Neural cell (in vitro differentiated cells): ENCODE measurements at regions not wholly inside any gene's neighbourhood (a gene's known extent, or its start where the extent isn't known, plus 50 kb on each side); places are given as distances from the start of the nearest gene placed in this dataset.

ENCODE experiments used
- H2AFZ ChIP-seq: fragments of 200-600, 300-800 bp; sonication (generic), shearing (Covaris generic); 2 replicates; pipeline ENCODE4 v1.6.0; 2014; ENCODE audit warnings: low read depth, mild to moderate bottlenecking, antibody characterized with exemption, low read length, moderate library complexity
- H3F3A ChIP-seq: fragments of 200-600 bp; shearing (Covaris generic); 2 replicates; pipeline ENCODE4 v1.6.1; 2016; ENCODE audit warnings: mild to moderate bottlenecking, moderate library complexity, mixed read lengths, antibody characterized with exemption, low read length; ENCODE audit not compliant: insufficient read depth, poor library complexity, severe bottlenecking
- H3K27ac ChIP-seq: fragments of 200-600, 300-800 bp; sonication (generic), shearing (Covaris generic); 2 replicates; pipeline ENCODE4 v1.5.1; 2014; ENCODE audit warnings: mild to moderate bottlenecking, low read length, moderate library complexity
- H3K27me3 ChIP-seq: fragments of 300-800, 200-600 bp; sonication (generic), shearing (Covaris generic); 2 replicates; pipeline ENCODE4 v1.6.0; 2014; ENCODE audit warnings: mild to moderate bottlenecking, low read depth, low read length, moderate library complexity; ENCODE audit not compliant: insufficient read depth
- H3K36me3 ChIP-seq: fragments of 300-800, 200-600 bp; sonication (generic), shearing (Covaris generic); 2 replicates; pipeline ENCODE4 v1.5.1; 2014; ENCODE audit warnings: mild to moderate bottlenecking, antibody characterized with exemption, low read length, moderate library complexity; ENCODE audit not compliant: insufficient read depth
- H3K4me2 ChIP-seq: fragments of 300-800, 200-600 bp; sonication (generic), shearing (Covaris generic); 2 replicates; pipeline ENCODE4 v1.6.0; 2014; ENCODE audit warnings: mild to moderate bottlenecking, low read length
- H3K4me3 ChIP-seq: fragments of 300-800, 200-600 bp; sonication (generic), shearing (Covaris generic); 2 replicates; pipeline ENCODE4 v1.5.1; 2014; ENCODE audit warnings: mild to moderate bottlenecking, low read length, moderate library complexity
- H3K79me2 ChIP-seq: fragments of 200-600 bp; shearing (Covaris generic); replicated peaks from 2 replicates; pipeline ENCODE4 v1.6.0; 2014; ENCODE audit warnings: mild to moderate bottlenecking, low read length, moderate library complexity; ENCODE audit not compliant: insufficient read depth
- H3K9ac ChIP-seq: fragments of 300-800, 200-600 bp; sonication (generic), shearing (Covaris generic); 2 replicates; pipeline ENCODE4 v1.6.1; 2016; ENCODE audit warnings: mild to moderate bottlenecking, low read length, mixed read lengths
- H3K9me2 ChIP-seq: fragments of 200-600 bp; shearing (Covaris generic); 2 replicates; pipeline ENCODE4 v1.6.1; 2016; ENCODE audit warnings: mild to moderate bottlenecking, low read length, mixed read lengths; ENCODE audit not compliant: insufficient read depth
- H3K9me3 ChIP-seq: fragments of 200-600, 300-800 bp; sonication (generic), shearing (Covaris generic); 2 replicates; pipeline ENCODE4 v1.6.1; 2016; ENCODE audit warnings: mild to moderate bottlenecking, mixed run types, low read length, moderate library complexity, mixed read lengths
- H4K20me1 ChIP-seq: fragments of 200-600 bp; shearing (Covaris generic); 2 replicates; pipeline ENCODE4 v1.6.1; 2016; ENCODE audit warnings: mild to moderate bottlenecking, mixed run types; ENCODE audit not compliant: insufficient read depth
- CTCF ChIP-seq: fragments of 450-650 bp; IDR thresholded peaks from 2 replicates; pipeline ENCODE4 v1.5.1; 2014; ENCODE audit warnings: antibody characterized with exemption, mild to moderate bottlenecking, moderate library complexity; ENCODE audit not compliant: poor library complexity, severe bottlenecking
- EP300 ChIP-seq: fragments of 450-650 bp; conservative IDR thresholded peaks from 2 replicates; pipeline ENCODE4 v1.6.1; 2014; ENCODE audit warnings: antibody characterized with exemption, mild to moderate bottlenecking, moderate library complexity; ENCODE audit not compliant: poor library complexity, severe bottlenecking
- EZH2 ChIP-seq: fragments of 200-600, 300-800 bp; shearing (Covaris generic), sonication (generic); IDR thresholded peaks from 2 replicates; pipeline ENCODE4 v1.6.1; 2014; ENCODE audit warnings: antibody characterized with exemption, low read length, borderline replicate concordance, mild to moderate bottlenecking; ENCODE audit not compliant: insufficient read depth, poor library complexity, severe bottlenecking
- MXI1 ChIP-seq: fragments of 450-650 bp; conservative IDR thresholded peaks from 2 replicates; pipeline ENCODE4 v1.6.1; 2014; ENCODE audit warnings: antibody characterized with exemption, mild to moderate bottlenecking; ENCODE audit not compliant: poor library complexity, severe bottlenecking
- POLR2AphosphoS5 ChIP-seq: IDR thresholded peaks from 2 replicates; pipeline ENCODE4 v1.6.1; 2012
- RAD21 ChIP-seq: fragments of 450-650 bp; conservative IDR thresholded peaks from 2 replicates; pipeline ENCODE4 v1.6.1; 2014; ENCODE audit warnings: antibody characterized with exemption, mild to moderate bottlenecking, moderate library complexity
- REST ChIP-seq: IDR thresholded peaks from 2 replicates; pipeline ENCODE4 v1.6.1; 2012; ENCODE audit warnings: borderline replicate concordance
- SMC3 ChIP-seq: fragments of 450-650 bp; conservative IDR thresholded peaks from 2 replicates; pipeline ENCODE4 v1.6.1; 2014; ENCODE audit warnings: antibody characterized with exemption, mild to moderate bottlenecking, moderate library complexity; ENCODE audit not compliant: poor library complexity
- TAF1 ChIP-seq: IDR thresholded peaks from 2 replicates; pipeline ENCODE4 v1.6.1; 2012; ENCODE audit warnings: low read depth

GRCh38 chr13:36553491-36553890 is 120.3 kb upstream of the SERTM1 start:
- no peak overlapping the region for H3K4me2 ChIP-seq
- no peaks in the 10 kb centered on the region for H3F3A ChIP-seq
- no peak overlapping the region for H3K9ac ChIP-seq
- H4K20me1 ChIP-seq: no peaks in the 10 kb centered on the region
- no peak overlapping the region for H3K27ac ChIP-seq
- H3K79me2 ChIP-seq: no peaks in the 10 kb centered on the region
- no peaks in the 10 kb centered on the region for H3K27me3 ChIP-seq
- TF ChIP-seq CTCF (no peak), SMC3 (no peak), EP300 (no peak), TAF1 (no peak), EZH2 (no peak), MXI1 (no peak), REST (no peak), POLR2AphosphoS5 (no peak), RAD21 (no peak)
- H3K36me3 ChIP-seq: no peaks in the 10 kb centered on the region
- H3K9me2 ChIP-seq: no peaks in the 10 kb centered on the region
- no peak overlapping the region for H2AFZ ChIP-seq
- no peak overlapping the region for H3K4me3 ChIP-seq
- H3K9me3 ChIP-seq: no peaks in the 10 kb centered on the region

- Histone ChIP-seq H3K9me3 (no peaks in the 10 kb centered on the region), H3K27ac (no peak overlapping the region)
Observed at GRCh38 chr13:36555151-36555986, 118.5 kb upstream of the SERTM1 start.

More at GRCh38 chr13:36555151-36555986, 118.5 kb upstream of the SERTM1 start:
- no peaks in the 10 kb centered on the region for H3K36me3 ChIP-seq
- H3K9me2 ChIP-seq: no peaks in the 10 kb centered on the region
- no peak overlapping the region for H3K9ac ChIP-seq
- no peak overlapping the region for H2AFZ ChIP-seq
- H3K79me2 ChIP-seq: no peaks in the 10 kb centered on the region
- H3K27me3 ChIP-seq: no peaks in the 10 kb centered on the region
- no peak overlapping the region for H3K4me2 ChIP-seq
- H3K4me3 ChIP-seq: no peak overlapping the region
- no peak for TF ChIP-seq REST
- TF ChIP-seq RAD21: no peak
- TF ChIP-seq TAF1: no peak
- H3F3A ChIP-seq: no peaks in the 10 kb centered on the region
- H4K20me1 ChIP-seq: no peaks in the 10 kb centered on the region
